Astrocyte of the cerebellum (primary cell): ENCODE measurements at regions not wholly inside any gene's neighbourhood (a gene's known extent, or its start where the extent isn't known, plus 50 kb on each side); places are given as distances from the start of the nearest gene placed in this dataset.

ENCODE experiments used
- DNase-seq: peaks from one replicate; pipeline ENCODE4 v3.0.0-alpha.2; 2011; ENCODE audit warnings: low read depth
- H3K4me3 ChIP-seq: 2 replicates; pipeline ENCODE4 v1.5.1; 2011; ENCODE audit warnings: mild to moderate bottlenecking, low read depth, low read length, moderate library complexity
- in situ Hi-C: cut with HindIII; loops from 2 replicates; pipeline ENCODE4 v1.10.0; 2017; ENCODE audit warnings: low sequenced_read_pairs
- TF ChIP-seq, protein P1 (sequence below): IDR thresholded peaks from 2 replicates; pipeline ENCODE4 v1.5.1; 2012; ENCODE audit warnings: low read length, low read depth, moderate library complexity, mild to moderate bottlenecking; ENCODE audit errors: missing control alignments

DNA sequence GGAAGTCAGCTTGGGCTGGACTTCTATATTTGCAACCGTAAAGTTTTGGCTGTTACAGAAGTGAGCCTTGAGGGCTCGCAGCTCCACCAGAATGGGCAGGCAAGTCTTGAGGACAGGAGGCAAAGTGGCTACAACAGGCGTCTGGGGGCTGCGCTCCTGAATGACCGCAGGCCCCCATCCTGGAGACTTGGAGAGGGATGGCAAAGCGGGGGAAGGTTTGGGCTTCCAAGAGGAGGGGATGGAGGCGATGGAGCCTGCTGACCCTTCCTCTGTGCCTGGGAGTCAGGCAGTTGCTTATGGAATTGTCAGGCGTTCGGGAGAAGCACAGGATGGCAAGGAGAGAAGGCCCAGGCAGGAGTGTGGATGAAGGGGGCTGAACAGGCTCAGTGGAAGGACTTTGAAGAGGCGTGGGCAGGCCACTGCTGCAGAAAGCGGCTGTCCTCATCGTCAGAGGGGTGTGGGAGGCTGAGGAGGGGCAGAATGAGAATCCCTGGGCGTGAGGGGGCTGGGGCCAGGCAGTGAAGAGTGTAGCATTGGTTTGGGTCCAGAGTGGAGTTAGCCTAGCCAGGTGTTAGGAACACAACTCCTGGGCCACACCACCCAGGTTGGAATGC is 72.3 kb downstream of the INHBB start:
- in situ Hi-C loops, result no loop called here
- no peak overlapping the region for H3K4me3 ChIP-seq
- TF ChIP-seq, protein P1, sequence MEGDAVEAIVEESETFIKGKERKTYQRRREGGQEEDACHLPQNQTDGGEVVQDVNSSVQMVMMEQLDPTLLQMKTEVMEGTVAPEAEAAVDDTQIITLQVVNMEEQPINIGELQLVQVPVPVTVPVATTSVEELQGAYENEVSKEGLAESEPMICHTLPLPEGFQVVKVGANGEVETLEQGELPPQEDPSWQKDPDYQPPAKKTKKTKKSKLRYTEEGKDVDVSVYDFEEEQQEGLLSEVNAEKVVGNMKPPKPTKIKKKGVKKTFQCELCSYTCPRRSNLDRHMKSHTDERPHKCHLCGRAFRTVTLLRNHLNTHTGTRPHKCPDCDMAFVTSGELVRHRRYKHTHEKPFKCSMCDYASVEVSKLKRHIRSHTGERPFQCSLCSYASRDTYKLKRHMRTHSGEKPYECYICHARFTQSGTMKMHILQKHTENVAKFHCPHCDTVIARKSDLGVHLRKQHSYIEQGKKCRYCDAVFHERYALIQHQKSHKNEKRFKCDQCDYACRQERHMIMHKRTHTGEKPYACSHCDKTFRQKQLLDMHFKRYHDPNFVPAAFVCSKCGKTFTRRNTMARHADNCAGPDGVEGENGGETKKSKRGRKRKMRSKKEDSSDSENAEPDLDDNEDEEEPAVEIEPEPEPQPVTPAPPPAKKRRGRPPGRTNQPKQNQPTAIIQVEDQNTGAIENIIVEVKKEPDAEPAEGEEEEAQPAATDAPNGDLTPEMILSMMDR, result no peak
- DNase-seq, result no peak

- no peak overlapping the region for H3K4me3 ChIP-seq
- in situ Hi-C loops, result no loop called here
- TF ChIP-seq, protein P1, result no peak
- no peak for DNase-seq
These were observed 73.1 kb downstream of the INHBB start for GRCh38 chr2:120419073-120419472.

- DNase-seq, result no peak
- in situ Hi-C loops, result no loop called here
- no peak overlapping the region for H3K4me3 ChIP-seq
- TF ChIP-seq, protein P1, result no peak
These were observed 74.0 kb downstream of the INHBB start for GRCh38 chr2:120419955-120420354.

GRCh38 chr2:120421126-120421829 is 75.3 kb downstream of the INHBB start:
- DNase-seq, result no peak
- in situ Hi-C loops, result no loop called here
- TF ChIP-seq, protein P1, result no peak

GRCh38 chr2:120421830-120422175 is 75.9 kb downstream of the INHBB start:
- DNase-seq, result no peak
- in situ Hi-C loops, result no loop called here
- TF ChIP-seq, protein P1, result no peak
- H3K4me3 ChIP-seq, result no peak overlapping the region

More at GRCh38 chr2:120421126-120421829, 75.3 kb downstream of the INHBB start:
- no peak overlapping the region for H3K4me3 ChIP-seq

DNA sequence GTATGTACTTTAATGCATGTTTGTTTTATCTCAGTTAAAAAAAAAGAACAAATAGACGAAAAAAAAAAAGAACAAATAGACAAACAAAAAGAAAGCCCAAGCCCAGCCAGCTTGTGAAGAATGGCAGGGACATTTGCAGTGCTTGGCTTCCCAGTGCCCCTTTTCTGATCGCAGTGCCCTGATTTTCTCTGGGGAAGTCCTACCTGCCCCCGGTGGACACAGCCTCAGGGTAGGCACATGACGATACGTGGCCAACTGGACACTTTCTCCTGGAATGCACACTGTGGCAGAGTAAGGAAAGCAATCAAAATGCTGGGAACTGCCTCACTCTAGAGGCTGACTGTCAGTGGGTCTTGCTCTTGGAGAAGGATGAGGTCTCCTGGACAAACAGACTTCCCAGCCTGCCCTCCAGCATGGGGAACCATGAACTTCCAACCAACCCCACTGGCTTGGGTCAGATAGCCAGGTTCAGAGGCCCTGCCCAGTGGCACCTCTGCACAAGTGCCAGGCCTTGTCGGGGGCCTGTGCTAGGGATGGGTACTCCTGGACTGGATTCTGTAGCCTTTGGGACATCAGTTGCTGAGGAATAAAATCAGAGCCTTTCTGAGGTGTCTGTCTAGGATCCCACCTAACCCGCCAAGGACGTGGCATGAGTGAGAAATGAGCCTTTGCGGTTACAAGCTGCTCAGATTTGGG is 76.7 kb downstream of the INHBB start:
- H3K4me3 ChIP-seq, result no peak overlapping the region
- in situ Hi-C loops, result no loop called here
- DNase-seq, result no peak
- TF ChIP-seq, protein P1, result no peak
